SJSA1 (cell line): ENCODE measurements at regions not wholly inside any gene's neighbourhood (a gene's known extent, or its start where the extent isn't known, plus 50 kb on each side); places are given as distances from the start of the nearest gene placed in this dataset.
A peak's percentile ranks its signal among the peaks of the same experiment; 100 is the strongest.

Source experiments
- DNase-seq, 2 experiments: peaks; one replicate each; pipeline ENCODE4 v3.0.0-alpha.2; 2015 to 2020; ENCODE audit warnings: low spot score in 2 of 2, low read depth in 1 of 2
- H3K27ac ChIP-seq: fragments of 250-450 bp; sonication (Bioruptor Pico); 2 replicates; pipeline ENCODE4 v1.5.1; 2020; ENCODE audit warnings: mild to moderate bottlenecking, moderate library complexity
- H3K27me3 ChIP-seq: fragments of 250-450 bp; sonication (Bioruptor Pico); replicated peaks from 2 replicates; pipeline ENCODE4 v1.5.1; 2020; ENCODE audit warnings: mild to moderate bottlenecking, moderate library complexity
- H3K36me3 ChIP-seq: fragments of 250-450 bp; sonication (Bioruptor Pico); 2 replicates; pipeline ENCODE4 v1.5.1; 2020; ENCODE audit warnings: mild to moderate bottlenecking
- H3K4me1 ChIP-seq: fragments of 250-450 bp; sonication (Bioruptor Pico); replicated peaks from 2 replicates; pipeline ENCODE4 v1.6.1; 2021; ENCODE audit warnings: mild to moderate bottlenecking
- H3K4me3 ChIP-seq: fragments of 250-450 bp; sonication (Bioruptor Pico); 2 replicates; pipeline ENCODE4 v1.5.1; 2020; ENCODE audit warnings: mild to moderate bottlenecking
- H3K9me3 ChIP-seq: fragments of 250-450 bp; sonication (Bioruptor Pico); replicated peaks from 2 replicates; pipeline ENCODE4 v1.5.1; 2020; ENCODE audit warnings: mild to moderate bottlenecking

- H3K36me3 ChIP-seq = no peaks in the 10 kb centered on the region
- no peak overlapping the region for H3K4me3 ChIP-seq
- peak overlapping the region; percentile 9; the same call in 1 of the 2 replicates for H3K27ac ChIP-seq
- no peaks in the 10 kb centered on the region for H3K9me3 ChIP-seq
- H3K4me1 ChIP-seq = peaks cover 32% of the 10 kb centered on the region
- no peaks in the 10 kb centered on the region for H3K27me3 ChIP-seq
- DNase-seq = peak; percentile 36 to 39
Measured at GRCh38 chrX:22325096-22325495, 52.4 kb downstream of the CBLL2 start.

- Histone ChIP-seq H3K9me3 (no peaks in the 10 kb centered on the region), H3K27me3 (no peaks in the 10 kb centered on the region), H3K27ac (no peak overlapping the region), H3K4me1 (peaks cover 11% of the 10 kb centered on the region), H3K36me3 (no peaks in the 10 kb centered on the region), H3K4me3 (no peak overlapping the region)
- no peak for DNase-seq
Measured at GRCh38 chrX:22329783-22330182, 57.1 kb downstream of the CBLL2 start.

- Histone ChIP-seq H3K27me3 (no peaks in the 10 kb centered on the region), H3K27ac (no peak overlapping the region), H3K4me3 (no peak overlapping the region), H3K9me3 (no peaks in the 10 kb centered on the region), H3K4me1 (peaks cover 11% of the 10 kb centered on the region), H3K36me3 (no peaks in the 10 kb centered on the region)
- peak in 1 of 2 experiments; percentile 55 for DNase-seq
Measured at GRCh38 chrX:22338740-22339139, 66.0 kb downstream of the CBLL2 start.

GRCh38 chrX:22339459-22339858 is 66.7 kb downstream of the CBLL2 start:
- no peak for DNase-seq
- H3K27me3 ChIP-seq = no peaks in the 10 kb centered on the region

GRCh38 chrX:22340022-22340616 is 67.4 kb downstream of the CBLL2 start:
- Histone ChIP-seq H3K27me3 (no peaks in the 10 kb centered on the region), H3K4me1 (peaks cover 11% of the 10 kb centered on the region), H3K4me3 (no peak overlapping the region), H3K27ac (no peak overlapping the region), H3K9me3 (no peaks in the 10 kb centered on the region), H3K36me3 (no peaks in the 10 kb centered on the region)
- DNase-seq = no peak

More at GRCh38 chrX:22339459-22339858, 66.7 kb downstream of the CBLL2 start:
- H3K27ac ChIP-seq = no peak overlapping the region
- no peaks in the 10 kb centered on the region for H3K36me3 ChIP-seq
- no peak overlapping the region for H3K4me3 ChIP-seq
- no peaks in the 10 kb centered on the region for H3K9me3 ChIP-seq
- peaks cover 11% of the 10 kb centered on the region for H3K4me1 ChIP-seq

- Histone ChIP-seq H3K27ac (no peak overlapping the region), H3K4me3 (no peak overlapping the region), H3K4me1 (peaks cover 11% of the 10 kb centered on the region), H3K36me3 (no peaks in the 10 kb centered on the region), H3K9me3 (no peaks in the 10 kb centered on the region), H3K27me3 (no peaks in the 10 kb centered on the region)
- DNase-seq = no peak
Measured at GRCh38 chrX:22343192-22343591, 70.5 kb downstream of the CBLL2 start.

GRCh38 chrX:22345884-22346283 is 73.2 kb downstream of the CBLL2 start:
- no peak overlapping the region for H3K4me3 ChIP-seq
- no peaks in the 10 kb centered on the region for H3K9me3 ChIP-seq
- DNase-seq = no peak
- no peaks in the 10 kb centered on the region for H3K36me3 ChIP-seq
- H3K4me1 ChIP-seq = no peaks in the 10 kb centered on the region
- no peak overlapping the region for H3K27ac ChIP-seq
- no peaks in the 10 kb centered on the region for H3K27me3 ChIP-seq

GRCh38 chrX:22347491-22347890 is 74.8 kb downstream of the CBLL2 start:
- Histone ChIP-seq H3K27me3 (no peaks in the 10 kb centered on the region), H3K36me3 (no peaks in the 10 kb centered on the region), H3K4me3 (no peak overlapping the region), H3K4me1 (no peaks in the 10 kb centered on the region), H3K27ac (no peak overlapping the region), H3K9me3 (no peaks in the 10 kb centered on the region)
- no peak for DNase-seq

- no peaks in the 10 kb centered on the region for H3K36me3 ChIP-seq
- no peaks in the 10 kb centered on the region for H3K9me3 ChIP-seq
- no peak for DNase-seq
- no peaks in the 10 kb centered on the region for H3K27me3 ChIP-seq
- no peaks in the 10 kb centered on the region for H3K4me1 ChIP-seq
- H3K27ac ChIP-seq = no peak overlapping the region
- no peak overlapping the region for H3K4me3 ChIP-seq
Measured at GRCh38 chrX:22349116-22349515, 76.4 kb downstream of the CBLL2 start.

GRCh38 chrX:22351076-22351475 is 78.4 kb downstream of the CBLL2 start:
- Histone ChIP-seq H3K9me3 (no peaks in the 10 kb centered on the region), H3K4me1 (no peaks in the 10 kb centered on the region), H3K27ac (no peak overlapping the region), H3K27me3 (no peaks in the 10 kb centered on the region), H3K36me3 (no peaks in the 10 kb centered on the region), H3K4me3 (no peak overlapping the region)
- no peak for DNase-seq

- no peak for DNase-seq
- Histone ChIP-seq H3K27ac (no peak overlapping the region), H3K27me3 (no peaks in the 10 kb centered on the region), H3K4me3 (no peak overlapping the region), H3K4me1 (no peaks in the 10 kb centered on the region), H3K9me3 (no peaks in the 10 kb centered on the region), H3K36me3 (no peaks in the 10 kb centered on the region)
Measured at GRCh38 chrX:22351966-22352365, 79.3 kb downstream of the CBLL2 start.

GRCh38 chrX:22357621-22358020 is 84.9 kb downstream of the CBLL2 start:
- H3K4me1 ChIP-seq = peaks cover 5% of the 10 kb centered on the region; the same call in 1 of the 2 replicates
- H3K9me3 ChIP-seq = no peaks in the 10 kb centered on the region
- no peak overlapping the region for H3K4me3 ChIP-seq
- H3K27ac ChIP-seq = no peak overlapping the region
- no peaks in the 10 kb centered on the region for H3K36me3 ChIP-seq
- H3K27me3 ChIP-seq = no peaks in the 10 kb centered on the region
- no peak for DNase-seq

GRCh38 chrX:22360129-22360528 is 87.4 kb downstream of the CBLL2 start:
- Histone ChIP-seq H3K4me3 (no peak overlapping the region), H3K36me3 (no peaks in the 10 kb centered on the region), H3K4me1 (peaks cover 5% of the 10 kb centered on the region; the same call in 1 of the 2 replicates), H3K27me3 (no peaks in the 10 kb centered on the region), H3K27ac (no peak overlapping the region), H3K9me3 (no peaks in the 10 kb centered on the region)
- no peak for DNase-seq

- no peak overlapping the region for H3K27ac ChIP-seq
- DNase-seq = peak; percentile 25 to 36
Measured at GRCh38 chrX:22365460-22365859, 92.7 kb downstream of the CBLL2 start.

GRCh38 chrX:22366166-22366702 is 93.5 kb downstream of the CBLL2 start:
- Histone ChIP-seq H3K27me3 (no peaks in the 10 kb centered on the region), H3K9me3 (no peaks in the 10 kb centered on the region), H3K4me1 (peaks cover 5% of the 10 kb centered on the region; the same call in 1 of the 2 replicates), H3K4me3 (no peak overlapping the region), H3K27ac (no peak overlapping the region), H3K36me3 (no peaks in the 10 kb centered on the region)
- no peak for DNase-seq

More at GRCh38 chrX:22365460-22365859, 92.7 kb downstream of the CBLL2 start:
- peaks cover 5% of the 10 kb centered on the region; the same call in 1 of the 2 replicates for H3K4me1 ChIP-seq
- no peaks in the 10 kb centered on the region for H3K9me3 ChIP-seq
- H3K27me3 ChIP-seq = no peaks in the 10 kb centered on the region
- H3K4me3 ChIP-seq = no peak overlapping the region
- H3K36me3 ChIP-seq = no peaks in the 10 kb centered on the region
